ENCODE measurements at regions not wholly inside any gene's neighbourhood (a gene's known extent, or its start where the extent isn't known, plus 50 kb on each side); places are given as distances from the start of the nearest gene placed in this dataset.
A peak's percentile ranks its signal among the peaks of the same experiment; 100 is the strongest.
"Not testable (repeated sequence)": the region's sequence is repeated elsewhere in the genome, so short reads cannot be mapped to it uniquely, and the experiment has no call there.

- DNase-seq: not testable (repeated sequence)
Observed at GRCh38 chr2:90093571-90094270, 1402.2 kb downstream of the RPIA start.

DNA sequence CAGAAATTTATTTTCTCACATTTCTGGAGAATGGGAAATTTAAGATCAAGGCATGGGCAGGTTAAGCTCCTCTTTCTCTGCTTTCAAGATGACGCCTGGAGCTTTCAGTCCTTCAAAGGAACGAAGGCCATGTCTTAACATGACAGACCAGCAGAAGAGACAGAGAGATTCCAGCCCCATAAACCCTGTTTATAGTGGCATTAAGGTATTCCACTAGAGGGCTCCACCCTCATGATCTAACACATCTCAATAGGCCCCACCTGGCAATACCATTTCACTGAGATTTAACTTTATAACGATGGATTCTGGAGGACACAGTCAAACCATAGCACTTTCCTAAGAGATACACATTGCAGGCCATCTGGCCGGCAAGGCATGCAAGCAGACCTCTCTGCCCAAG lies 1406.1 kb downstream of the RPIA start:
- not testable (repeated sequence) for DNase-seq

DNA sequence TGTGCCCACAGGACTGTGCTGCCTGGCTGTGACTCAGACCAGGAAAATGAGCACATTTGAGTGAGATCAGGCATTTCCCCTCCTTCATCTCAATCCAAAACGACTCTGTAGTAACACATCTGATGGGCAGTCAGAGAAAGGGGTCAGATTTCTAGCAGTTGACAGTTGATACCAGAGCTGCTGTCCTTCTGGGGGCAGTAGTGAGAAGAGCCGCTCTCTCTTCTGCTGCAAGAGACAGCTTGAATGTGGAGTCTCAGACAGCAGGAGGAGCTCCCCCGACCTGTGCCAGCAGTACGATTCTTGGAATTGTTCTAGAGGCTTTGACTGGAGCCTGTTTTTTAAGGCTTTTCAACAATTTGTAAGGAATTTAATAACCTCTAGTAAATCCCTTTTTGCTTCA lies 1413.7 kb downstream of the RPIA start:
- not testable (repeated sequence) for DNase-seq

- not testable (repeated sequence) for DNase-seq
Observed at GRCh38 chr2:90123409-90123808, 1431.9 kb downstream of the RPIA start.

GRCh38 chr2:90139046-90139445 lies 1447.6 kb downstream of the RPIA start:
- not testable (repeated sequence) for DNase-seq

DNA sequence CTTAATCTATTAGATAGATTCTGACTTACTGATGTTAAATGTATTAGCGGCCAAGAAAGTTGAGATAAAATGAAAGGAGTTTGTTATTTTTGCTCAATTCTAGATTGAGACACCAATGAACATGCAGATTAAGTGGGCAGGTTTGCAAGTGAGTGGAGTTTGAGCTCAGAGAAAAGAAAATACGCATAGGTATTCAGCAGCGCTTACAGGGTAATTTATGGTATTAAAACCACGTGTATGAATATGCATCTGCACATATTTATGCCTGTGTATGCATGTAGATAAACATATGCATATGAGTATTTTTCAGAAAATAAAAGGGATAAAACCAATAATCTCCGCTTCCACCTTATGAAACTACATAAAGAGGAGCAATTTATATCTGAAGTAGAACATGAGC lies 1450.1 kb downstream of the RPIA start:
- DNase-seq: not testable (repeated sequence)

- DNase-seq: not testable (repeated sequence)
Observed at GRCh38 chr2:90151805-90152204, 1460.3 kb downstream of the RPIA start.

- DNase-seq: not testable (repeated sequence)
Observed at GRCh38 chr2:90170978-90171377, 1479.5 kb downstream of the RPIA start.

- DNase-seq: not testable (repeated sequence)
Observed at GRCh38 chr2:90173081-90173480, 1481.6 kb downstream of the RPIA start.

DNA sequence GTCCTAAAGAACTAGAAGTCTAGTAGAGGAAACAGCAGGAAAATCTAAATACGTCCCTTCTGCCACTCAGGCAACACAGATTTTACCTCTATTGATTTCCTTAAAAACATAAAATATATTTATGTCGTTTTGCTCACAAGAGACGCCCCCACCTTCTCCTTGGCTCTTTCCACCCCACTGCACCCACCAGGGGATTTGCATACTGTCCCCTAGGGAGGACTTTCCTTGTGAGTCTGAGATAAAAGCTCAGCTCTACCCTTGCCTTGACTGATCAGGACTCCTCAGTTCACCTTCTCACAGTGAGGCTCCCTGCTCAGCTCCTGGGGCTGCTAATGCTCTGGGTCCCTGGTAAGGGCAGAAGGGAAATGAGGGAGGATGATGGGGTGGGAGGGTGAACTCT lies 1488.1 kb downstream of the RPIA start:
- not testable (repeated sequence) for DNase-seq

GRCh38 chr2:90207454-90208058 lies 1516.1 kb downstream of the RPIA start:
- DNase-seq: peak; percentile 28 to 57 (median 33)

DNA sequence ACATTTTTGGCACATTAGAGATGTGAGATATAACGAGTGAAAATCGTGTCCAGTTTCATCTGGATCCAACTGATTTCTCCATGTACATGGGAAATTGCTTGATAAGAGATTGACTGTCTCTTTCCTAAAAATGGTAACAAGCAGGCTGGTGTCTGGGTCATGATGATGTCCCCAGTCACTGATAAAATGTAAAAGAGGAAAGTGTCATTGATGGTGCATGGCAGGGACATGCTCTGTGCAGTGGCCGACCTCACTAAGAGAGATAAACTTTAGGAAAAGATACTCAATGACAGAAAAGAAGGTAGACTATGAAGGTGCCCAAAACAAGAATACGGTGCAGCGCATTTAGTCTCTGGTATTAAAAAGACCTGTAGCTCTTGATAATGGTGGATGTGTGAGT lies 1517.5 kb downstream of the RPIA start:
- DNase-seq: no peak

DNA sequence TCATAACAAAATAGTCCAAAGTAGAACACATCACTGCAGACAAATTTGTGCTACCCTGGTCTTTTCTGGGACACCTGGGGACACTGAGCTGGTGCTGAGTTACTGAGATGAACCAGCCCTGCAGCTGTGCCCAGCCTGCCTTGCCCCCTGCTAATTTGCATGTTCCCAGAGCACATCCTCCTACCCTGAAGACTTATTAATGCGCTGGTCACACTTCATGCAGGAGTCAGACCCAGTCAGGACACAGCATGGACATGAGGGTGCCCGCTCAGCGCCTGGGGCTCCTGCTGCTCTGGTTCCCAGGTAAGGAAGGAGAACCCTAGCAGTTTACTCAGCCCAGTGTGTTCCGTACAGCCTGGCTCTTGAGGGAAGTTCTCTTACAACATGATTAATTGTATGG lies 1518.3 kb downstream of the RPIA start:
- DNase-seq: no peak

DNA sequence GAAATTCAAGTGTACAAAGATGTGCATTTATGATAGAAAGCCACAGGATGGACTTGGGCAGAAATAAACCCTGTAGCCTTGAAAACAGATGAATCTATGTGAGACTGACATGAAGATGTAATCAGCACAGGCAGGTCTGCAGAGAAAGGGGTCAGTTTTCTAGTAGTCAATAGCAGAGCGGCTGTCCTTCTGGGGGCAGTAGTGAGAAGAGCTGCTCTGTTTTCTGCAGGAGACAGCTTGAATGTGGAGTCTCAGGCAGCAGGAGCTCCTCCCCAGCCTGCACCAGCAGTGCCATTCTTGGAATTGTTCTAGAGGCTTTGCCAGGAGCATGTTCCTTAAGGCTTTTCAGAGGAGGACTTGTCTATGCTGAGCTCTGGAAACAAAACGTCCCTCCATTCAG lies 1524.4 kb downstream of the RPIA start:
- not testable (repeated sequence) for DNase-seq

DNA sequence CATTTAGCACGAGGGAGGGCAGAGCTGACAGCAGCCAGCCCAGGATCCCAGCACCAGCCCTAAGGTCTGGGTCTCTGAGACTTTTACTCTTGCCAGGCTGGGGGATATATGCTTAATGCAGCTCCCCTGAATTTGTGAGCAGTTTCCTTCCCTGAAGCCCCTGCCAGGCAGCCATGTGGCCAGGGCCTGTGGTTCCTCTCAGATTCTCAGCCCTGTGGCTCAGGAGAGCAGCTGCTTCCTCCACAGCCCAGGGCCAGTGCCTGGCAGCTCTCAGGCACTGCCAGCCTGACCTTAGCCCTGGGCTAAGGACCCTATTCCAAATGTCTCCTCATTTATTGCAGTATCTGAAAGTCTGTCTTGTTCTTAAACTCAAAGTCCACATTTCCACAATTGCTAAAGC lies 1525.3 kb downstream of the RPIA start:
- DNase-seq: not testable (repeated sequence)

DNA sequence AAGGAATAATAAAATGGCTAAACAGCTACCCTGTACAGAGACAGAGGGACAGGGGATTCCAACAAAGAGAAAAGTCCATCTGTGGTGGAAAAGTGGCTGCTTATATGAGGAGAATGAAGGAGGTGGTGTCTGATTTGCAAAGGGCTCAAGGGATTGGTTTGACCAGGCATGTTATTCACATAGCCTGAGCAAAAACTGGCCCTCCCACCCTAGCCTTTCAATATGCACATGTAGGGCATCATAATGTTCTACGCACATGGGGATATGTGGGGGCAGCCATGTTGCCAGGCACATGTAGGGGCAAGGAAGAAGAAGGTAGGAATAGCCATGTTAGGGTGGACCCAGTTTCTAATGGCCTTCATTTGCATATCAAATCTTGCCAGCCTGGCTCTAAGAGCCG lies 1527.1 kb downstream of the RPIA start:
- DNase-seq: not testable (repeated sequence)

- DNase-seq: peak; percentile 4 to 39 (median 22)
Observed at GRCh38 chr2:90220623-90221299, 1529.3 kb downstream of the RPIA start.

- peak; percentile 46 to 60 (median 58) for DNase-seq
Observed at GRCh38 chr2:90221300-90221651, 1529.8 kb downstream of the RPIA start.

- peak; percentile 29 to 59 (median 54) for DNase-seq
Observed at GRCh38 chr2:90224767-90225166, 1533.3 kb downstream of the RPIA start.

- DNase-seq: not testable (repeated sequence)
Observed at GRCh38 chr2:90226465-90227072, 1535.1 kb downstream of the RPIA start.

DNA sequence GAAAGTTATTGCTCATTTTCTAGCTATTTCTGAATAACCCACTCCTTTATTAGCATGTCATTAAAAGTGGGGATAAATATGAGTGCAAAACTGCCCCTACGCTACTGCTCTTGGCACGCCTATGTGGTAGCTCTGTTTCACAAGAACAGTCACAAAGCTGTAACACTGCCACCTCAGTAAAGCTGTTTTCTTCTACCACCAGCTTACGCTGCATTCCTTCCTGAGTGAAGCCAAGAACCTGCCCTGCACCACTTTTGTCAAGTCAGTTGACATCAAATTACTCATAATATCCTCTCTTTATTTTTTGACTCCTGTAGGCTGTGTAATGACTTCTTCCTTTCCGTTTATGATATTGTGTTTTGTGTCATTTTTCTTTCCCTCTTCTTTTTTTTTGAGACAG lies 1539.7 kb downstream of the RPIA start:
- DNase-seq: not testable (repeated sequence)

GRCh38 chr2:90235452-90235851 lies 1544.0 kb downstream of the RPIA start:
- not testable (repeated sequence) for DNase-seq

DNA sequence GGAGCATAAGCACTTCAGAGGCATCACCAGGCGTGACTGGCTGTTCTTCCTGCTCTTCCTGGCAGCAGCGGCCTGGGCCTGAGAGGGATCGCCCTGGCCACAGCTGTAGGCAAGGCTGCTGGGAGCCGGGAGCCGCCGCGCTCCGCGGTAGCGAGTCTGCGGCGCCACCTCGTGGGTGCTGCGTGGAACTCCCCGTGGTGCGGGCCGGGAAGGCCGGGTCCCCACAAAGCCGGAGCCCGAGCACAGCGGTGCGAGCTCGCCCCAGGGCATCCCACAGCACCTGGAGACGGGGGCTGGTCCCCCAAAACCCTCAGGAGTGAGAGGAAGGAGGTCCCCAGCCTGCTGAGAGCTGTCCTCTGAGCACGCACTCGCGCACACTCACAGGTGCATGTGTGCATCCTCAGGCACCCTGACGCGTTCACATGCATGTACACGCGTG lies 1546.5 kb downstream of the RPIA start:
- DNase-seq: peak in 2 of 3 donors; percentile 5 to 18
